ENCODE measurements at regions not wholly inside any gene's neighbourhood (a gene's known extent, or its start where the extent isn't known, plus 50 kb on each side); places are given as distances from the start of the nearest gene placed in this dataset.
"Not testable (repeated sequence)": the region's sequence is repeated elsewhere in the genome, so short reads cannot be mapped to it uniquely, and the experiment has no call there.

GRCh38 chr1:178580876-178581275 is 68.0 kb downstream of the TEX35 start:
- Histone ChIP-seq H3K36me3 (ENCODE audit: control insufficient read depth in 2 of 2, insufficient read depth in 2 of 2, low read length in 2 of 2) (no peaks in the 10 kb centered on the region), H3K27me3 (ENCODE audit: control insufficient read depth in 2 of 2, insufficient read depth in 2 of 2, low read length in 2 of 2) (no peaks in the 10 kb centered on the region), H3K4me1 (ENCODE audit: control insufficient read depth in 2 of 2, insufficient read depth in 2 of 2, low read length in 2 of 2) (peaks cover 2% of the 10 kb centered on the region in 2 donors), H3K27ac (ENCODE audit: low read depth in 2 of 2, low read length in 2 of 2) (peak overlapping the region; percentile 36 to 76), H3K4me3 (ENCODE audit: low read length in 2 of 2) (no peak overlapping the region), H3K9ac (ENCODE audit: low read depth in 1 of 2, low read length in 2 of 2) (no peak overlapping the region), H3K9me3 (ENCODE audit: control insufficient read depth in 2 of 2, low read length in 2 of 2) (no peaks in the 10 kb centered on the region)

DNA sequence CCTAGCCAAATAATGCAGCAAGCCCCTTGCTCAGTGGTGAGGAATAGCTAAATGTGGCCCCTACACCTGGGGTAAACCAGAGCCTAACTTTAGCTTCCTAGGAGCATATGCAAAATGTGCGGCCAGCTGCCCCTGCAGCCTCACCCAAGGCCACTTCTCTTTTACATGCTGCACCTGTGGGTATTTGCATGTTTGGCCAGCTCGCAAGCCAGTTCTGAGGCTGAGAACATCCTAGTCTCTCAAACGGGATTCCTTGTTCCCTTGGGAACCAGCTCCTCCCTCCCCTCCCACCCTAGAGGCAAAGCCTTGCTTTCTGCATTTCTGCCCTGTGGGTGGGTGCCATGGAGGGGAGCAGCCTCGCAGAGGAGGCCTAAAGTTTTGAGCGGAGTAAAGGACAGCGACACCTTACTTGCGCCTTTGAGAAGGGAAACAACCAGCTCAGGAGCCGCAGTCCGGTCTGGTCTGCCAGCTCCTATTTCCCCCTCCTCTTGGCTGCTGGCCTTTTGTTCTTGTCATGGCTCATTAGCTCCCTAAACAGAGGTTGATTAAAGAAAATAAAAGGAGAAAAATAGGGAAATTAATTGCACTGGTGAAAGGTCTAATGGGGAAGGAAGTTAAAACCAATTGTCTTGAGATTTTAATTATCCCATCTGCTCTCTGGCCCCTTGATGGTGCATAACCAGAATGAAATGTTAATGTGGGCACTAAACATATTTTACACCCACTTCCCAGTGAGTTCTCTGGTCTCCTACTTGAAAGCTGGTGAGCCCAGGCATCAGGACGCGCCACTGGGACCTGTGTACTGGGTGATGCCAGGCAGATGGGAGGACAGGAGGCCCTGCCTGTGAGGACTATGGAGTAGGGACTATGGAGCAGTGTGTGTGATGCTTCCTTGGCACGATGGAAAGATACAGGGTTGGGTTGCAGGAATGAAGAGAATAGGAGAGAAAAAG is 68.7 kb downstream of the TEX35 start:
- peaks cover 0 to 2% of the 10 kb centered on the region in 2 donors for H3K4me1 ChIP-seq (ENCODE audit: control insufficient read depth in 2 of 2, insufficient read depth in 2 of 2, low read length in 2 of 2)
- no peak overlapping the region for H3K4me3 ChIP-seq (ENCODE audit: low read length in 2 of 2)

GRCh38 chr1:178587096-178587495 is 74.2 kb downstream of the TEX35 start:
- Histone ChIP-seq H3K9me3 (ENCODE audit: control insufficient read depth in 2 of 2, low read length in 2 of 2) (no peaks in the 10 kb centered on the region), H3K27me3 (ENCODE audit: control insufficient read depth in 2 of 2, insufficient read depth in 2 of 2, low read length in 2 of 2) (no peaks in the 10 kb centered on the region), H3K4me3 (ENCODE audit: low read length in 2 of 2) (no peak overlapping the region), H3K4me1 (ENCODE audit: control insufficient read depth in 2 of 2, insufficient read depth in 2 of 2, low read length in 2 of 2) (peaks cover 0 to 2% of the 10 kb centered on the region in 2 donors), H3K27ac (ENCODE audit: low read depth in 2 of 2, low read length in 2 of 2) (no peak overlapping the region), H3K36me3 (ENCODE audit: control insufficient read depth in 2 of 2, insufficient read depth in 2 of 2, low read length in 2 of 2) (no peaks in the 10 kb centered on the region), H3K9ac (ENCODE audit: low read depth in 1 of 2, low read length in 2 of 2) (no peak overlapping the region)

More for the DNA sequence above, 68.7 kb downstream of the TEX35 start:
- Histone ChIP-seq H3K36me3 (ENCODE audit: control insufficient read depth in 2 of 2, insufficient read depth in 2 of 2, low read length in 2 of 2) (no peaks in the 10 kb centered on the region), H3K27ac (ENCODE audit: low read depth in 2 of 2, low read length in 2 of 2) (peak overlapping the region; percentile 41 to 76), H3K27me3 (ENCODE audit: control insufficient read depth in 2 of 2, insufficient read depth in 2 of 2, low read length in 2 of 2) (no peaks in the 10 kb centered on the region), H3K9me3 (ENCODE audit: control insufficient read depth in 2 of 2, low read length in 2 of 2) (no peaks in the 10 kb centered on the region), H3K9ac (ENCODE audit: low read depth in 1 of 2, low read length in 2 of 2) (no peak overlapping the region)

- no peaks in the 10 kb centered on the region for H3K27me3 ChIP-seq (ENCODE audit: control insufficient read depth in 2 of 2, insufficient read depth in 2 of 2, low read length in 2 of 2)
- H3K9me3 ChIP-seq (ENCODE audit: control insufficient read depth in 2 of 2, low read length in 2 of 2), result no peaks in the 10 kb centered on the region
- H3K36me3 ChIP-seq (ENCODE audit: control insufficient read depth in 2 of 2, insufficient read depth in 2 of 2, low read length in 2 of 2), result no peaks in the 10 kb centered on the region
- H3K4me1 ChIP-seq (ENCODE audit: control insufficient read depth in 2 of 2, insufficient read depth in 2 of 2, low read length in 2 of 2), result peaks cover 0 to 2% of the 10 kb centered on the region in 2 donors
- no peak overlapping the region for H3K4me3 ChIP-seq (ENCODE audit: low read length in 2 of 2)
- no peak overlapping the region for H3K9ac ChIP-seq (ENCODE audit: low read depth in 1 of 2, low read length in 2 of 2)
- no peak overlapping the region for H3K27ac ChIP-seq (ENCODE audit: low read depth in 2 of 2, low read length in 2 of 2)
Observed at GRCh38 chr1:178587975-178588374, 75.1 kb downstream of the TEX35 start.

DNA sequence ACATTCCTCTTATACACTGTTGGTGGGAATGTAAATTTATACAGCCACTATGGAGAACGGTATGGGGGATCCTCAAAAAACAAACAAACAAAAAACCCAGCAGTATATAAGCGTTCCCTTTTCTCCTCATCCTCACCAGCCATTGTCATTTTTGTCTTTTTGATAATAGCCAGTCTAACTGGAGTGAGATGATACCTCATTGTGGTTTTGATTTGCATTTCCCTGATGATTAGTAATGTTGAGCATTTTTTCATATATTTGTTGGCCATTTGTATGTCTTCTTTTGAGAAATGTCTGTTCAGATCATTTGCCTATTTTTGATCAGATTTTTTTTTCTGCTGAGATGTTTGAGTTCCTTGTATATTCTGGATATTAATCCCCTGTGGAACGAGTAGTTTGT is 76.1 kb downstream of the TEX35 start:
- not testable (repeated sequence) for H3K9ac ChIP-seq (ENCODE audit: low read depth in 1 of 2, low read length in 2 of 2); H3K36me3 ChIP-seq (ENCODE audit: control insufficient read depth in 2 of 2, insufficient read depth in 2 of 2, low read length in 2 of 2)

GRCh38 chr1:178591811-178592210 is 78.9 kb downstream of the TEX35 start:
- not testable (repeated sequence) for H3K27me3 ChIP-seq (ENCODE audit: control insufficient read depth in 2 of 2, insufficient read depth in 2 of 2, low read length in 2 of 2); H3K27ac ChIP-seq (ENCODE audit: low read depth in 2 of 2, low read length in 2 of 2); H3K4me3 ChIP-seq (ENCODE audit: low read length in 2 of 2); H3K4me1 ChIP-seq (ENCODE audit: control insufficient read depth in 2 of 2, insufficient read depth in 2 of 2, low read length in 2 of 2); H3K9me3 ChIP-seq (ENCODE audit: control insufficient read depth in 2 of 2, low read length in 2 of 2); H3K9ac ChIP-seq (ENCODE audit: low read depth in 1 of 2, low read length in 2 of 2); H3K36me3 ChIP-seq (ENCODE audit: control insufficient read depth in 2 of 2, insufficient read depth in 2 of 2, low read length in 2 of 2)

More for the DNA sequence above, 76.1 kb downstream of the TEX35 start:
- H3K27me3 ChIP-seq (ENCODE audit: control insufficient read depth in 2 of 2, insufficient read depth in 2 of 2, low read length in 2 of 2); H3K27ac ChIP-seq (ENCODE audit: low read depth in 2 of 2, low read length in 2 of 2); H3K4me3 ChIP-seq (ENCODE audit: low read length in 2 of 2); H3K4me1 ChIP-seq (ENCODE audit: control insufficient read depth in 2 of 2, insufficient read depth in 2 of 2, low read length in 2 of 2); H3K9me3 ChIP-seq (ENCODE audit: control insufficient read depth in 2 of 2, low read length in 2 of 2): not testable (repeated sequence)

DNA sequence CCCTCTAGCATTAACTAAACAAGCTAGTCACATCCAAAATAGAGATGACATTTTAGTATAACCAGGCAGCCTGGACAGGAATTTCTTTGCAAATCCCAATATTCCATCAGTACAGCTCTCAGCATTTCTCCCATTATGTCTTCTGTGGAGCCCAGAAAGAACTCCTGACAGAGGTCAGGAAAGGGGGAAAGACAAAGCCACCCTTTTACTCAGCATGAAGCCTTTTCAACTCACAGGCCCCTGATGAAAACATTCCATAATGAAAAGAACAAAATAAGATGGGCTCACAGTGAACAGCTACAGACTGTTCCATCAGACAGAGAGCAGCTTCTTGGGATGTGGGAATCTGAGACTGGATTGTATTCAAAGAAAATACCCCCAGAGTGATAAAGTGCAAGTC is 80.6 kb downstream of the TEX35 start:
- H3K9me3 ChIP-seq (ENCODE audit: control insufficient read depth in 2 of 2, low read length in 2 of 2), result no peaks in the 10 kb centered on the region
- no peaks in the 10 kb centered on the region for H3K27me3 ChIP-seq (ENCODE audit: control insufficient read depth in 2 of 2, insufficient read depth in 2 of 2, low read length in 2 of 2)
- no peak overlapping the region for H3K9ac ChIP-seq (ENCODE audit: low read depth in 1 of 2, low read length in 2 of 2)
- no peaks in the 10 kb centered on the region for H3K4me1 ChIP-seq (ENCODE audit: control insufficient read depth in 2 of 2, insufficient read depth in 2 of 2, low read length in 2 of 2)
- H3K4me3 ChIP-seq (ENCODE audit: low read length in 2 of 2), result no peak overlapping the region
- no peak overlapping the region for H3K27ac ChIP-seq (ENCODE audit: low read depth in 2 of 2, low read length in 2 of 2)
- H3K36me3 ChIP-seq (ENCODE audit: control insufficient read depth in 2 of 2, insufficient read depth in 2 of 2, low read length in 2 of 2), result no peaks in the 10 kb centered on the region

DNA sequence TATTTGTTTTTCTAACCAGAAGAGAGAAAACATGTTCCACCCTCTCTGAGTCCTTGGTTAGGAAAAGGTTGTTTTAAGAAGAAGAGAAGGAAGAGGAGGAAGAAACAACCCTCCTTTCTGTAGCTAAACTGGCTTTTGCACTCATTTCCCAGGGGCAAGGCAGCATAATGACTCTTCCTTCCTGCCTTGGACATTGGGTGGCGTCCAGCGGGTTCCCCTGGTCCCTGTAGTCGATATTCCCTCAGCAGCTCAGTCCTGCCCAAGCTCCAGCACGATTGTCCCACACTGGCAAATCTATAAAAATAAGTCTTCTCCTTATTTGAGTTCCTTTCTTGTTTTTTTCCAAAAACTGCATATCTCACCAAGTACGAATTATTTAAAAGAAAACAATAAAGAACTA is 81.2 kb downstream of the TEX35 start:
- Histone ChIP-seq H3K27me3 (ENCODE audit: control insufficient read depth in 2 of 2, insufficient read depth in 2 of 2, low read length in 2 of 2) (no peaks in the 10 kb centered on the region), H3K4me3 (ENCODE audit: low read length in 2 of 2) (no peak overlapping the region), H3K36me3 (ENCODE audit: control insufficient read depth in 2 of 2, insufficient read depth in 2 of 2, low read length in 2 of 2) (no peaks in the 10 kb centered on the region), H3K9ac (ENCODE audit: low read depth in 1 of 2, low read length in 2 of 2) (no peak overlapping the region), H3K4me1 (ENCODE audit: control insufficient read depth in 2 of 2, insufficient read depth in 2 of 2, low read length in 2 of 2) (no peaks in the 10 kb centered on the region), H3K27ac (ENCODE audit: low read depth in 2 of 2, low read length in 2 of 2) (no peak overlapping the region), H3K9me3 (ENCODE audit: control insufficient read depth in 2 of 2, low read length in 2 of 2) (no peaks in the 10 kb centered on the region)

DNA sequence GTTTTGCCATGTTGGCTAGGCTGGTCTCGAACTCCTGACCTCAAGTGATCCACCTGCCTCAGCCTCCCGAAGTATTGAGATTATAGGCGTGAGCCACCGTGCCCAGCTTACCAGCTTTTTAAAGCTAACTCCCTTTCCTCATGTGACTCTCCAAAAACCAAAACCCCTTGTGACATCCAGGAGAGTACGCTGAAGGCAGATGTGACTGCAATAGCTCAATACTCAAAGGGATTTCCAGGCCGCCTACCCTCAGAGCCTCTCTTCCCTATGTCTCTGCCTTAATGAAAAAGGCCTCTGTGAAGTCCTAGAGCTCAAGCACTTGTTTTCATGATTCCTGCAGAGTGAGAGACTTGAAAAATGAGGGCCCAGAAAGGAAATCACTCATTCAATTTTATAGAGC is 82.6 kb downstream of the TEX35 start:
- Histone ChIP-seq H3K9ac (ENCODE audit: low read depth in 1 of 2, low read length in 2 of 2) (no peak overlapping the region), H3K27me3 (ENCODE audit: control insufficient read depth in 2 of 2, insufficient read depth in 2 of 2, low read length in 2 of 2) (no peaks in the 10 kb centered on the region), H3K9me3 (ENCODE audit: control insufficient read depth in 2 of 2, low read length in 2 of 2) (no peaks in the 10 kb centered on the region), H3K4me3 (ENCODE audit: low read length in 2 of 2) (no peak overlapping the region), H3K4me1 (ENCODE audit: control insufficient read depth in 2 of 2, insufficient read depth in 2 of 2, low read length in 2 of 2) (no peaks in the 10 kb centered on the region), H3K27ac (ENCODE audit: low read depth in 2 of 2, low read length in 2 of 2) (no peak overlapping the region), H3K36me3 (ENCODE audit: control insufficient read depth in 2 of 2, insufficient read depth in 2 of 2, low read length in 2 of 2) (no peaks in the 10 kb centered on the region)

DNA sequence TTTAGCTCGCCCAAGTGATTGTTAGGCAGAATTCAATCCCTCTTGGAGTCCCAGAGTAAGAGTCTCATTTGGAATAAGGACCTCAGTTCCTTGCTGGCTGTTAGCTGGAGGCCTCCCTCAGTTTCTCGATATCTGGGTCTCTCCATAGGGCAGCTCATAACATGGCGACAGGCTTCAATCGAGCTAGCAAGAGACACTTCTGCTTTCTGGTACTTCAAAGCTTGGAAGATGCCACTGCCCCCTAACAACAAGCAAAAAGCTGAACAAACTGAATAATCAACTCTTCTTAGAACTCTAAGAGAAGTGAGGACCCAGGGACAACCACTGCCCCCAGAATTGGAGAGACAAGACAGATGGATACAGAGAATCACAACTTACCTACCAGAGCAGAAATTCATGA is 86.2 kb downstream of the TEX35 start:
- no peak overlapping the region for H3K4me3 ChIP-seq (ENCODE audit: low read length in 2 of 2)
- H3K36me3 ChIP-seq (ENCODE audit: control insufficient read depth in 2 of 2, insufficient read depth in 2 of 2, low read length in 2 of 2), result no peaks in the 10 kb centered on the region
- H3K27ac ChIP-seq (ENCODE audit: low read depth in 2 of 2, low read length in 2 of 2), result no peak overlapping the region
- H3K4me1 ChIP-seq (ENCODE audit: control insufficient read depth in 2 of 2, insufficient read depth in 2 of 2, low read length in 2 of 2), result no peaks in the 10 kb centered on the region
- no peaks in the 10 kb centered on the region for H3K27me3 ChIP-seq (ENCODE audit: control insufficient read depth in 2 of 2, insufficient read depth in 2 of 2, low read length in 2 of 2)
- no peaks in the 10 kb centered on the region for H3K9me3 ChIP-seq (ENCODE audit: control insufficient read depth in 2 of 2, low read length in 2 of 2)
- H3K9ac ChIP-seq (ENCODE audit: low read depth in 1 of 2, low read length in 2 of 2), result no peak overlapping the region
